ENCODE measurements at regions not wholly inside any gene's neighbourhood (a gene's known extent, or its start where the extent isn't known, plus 50 kb on each side); places are given as distances from the start of the nearest gene placed in this dataset.

- TF ChIP-seq ATF2 (IDR thresholded peaks at IDR 0.05; ENCODE audit: low read length) = no peak
- TF ChIP-seq NRF1 (conservative IDR thresholded peaks at IDR 0.05; ENCODE audit: low read depth, low read length) = no peak
- TF ChIP-seq E2F8 (IDR thresholded peaks at IDR 0.05; ENCODE audit: low read depth, partially characterized antibody) = no peak
- TF ChIP-seq ZNF592 (IDR thresholded peaks at IDR 0.05) = no peak
Observed at GRCh38 chr6:91098006-91098405, 511.1 kb upstream of the MAP3K7 start (continued).

All from GM12878 (cell line).